ENCODE measurements at regions not wholly inside any gene's neighbourhood (a gene's known extent, or its start where the extent isn't known, plus 50 kb on each side); places are given as distances from the start of the nearest gene placed in this dataset.

GRCh38 chr3:175956964-175957363 is 1097.8 kb downstream of the NAALADL2 start:
- TF ChIP-seq, protein P1, sequence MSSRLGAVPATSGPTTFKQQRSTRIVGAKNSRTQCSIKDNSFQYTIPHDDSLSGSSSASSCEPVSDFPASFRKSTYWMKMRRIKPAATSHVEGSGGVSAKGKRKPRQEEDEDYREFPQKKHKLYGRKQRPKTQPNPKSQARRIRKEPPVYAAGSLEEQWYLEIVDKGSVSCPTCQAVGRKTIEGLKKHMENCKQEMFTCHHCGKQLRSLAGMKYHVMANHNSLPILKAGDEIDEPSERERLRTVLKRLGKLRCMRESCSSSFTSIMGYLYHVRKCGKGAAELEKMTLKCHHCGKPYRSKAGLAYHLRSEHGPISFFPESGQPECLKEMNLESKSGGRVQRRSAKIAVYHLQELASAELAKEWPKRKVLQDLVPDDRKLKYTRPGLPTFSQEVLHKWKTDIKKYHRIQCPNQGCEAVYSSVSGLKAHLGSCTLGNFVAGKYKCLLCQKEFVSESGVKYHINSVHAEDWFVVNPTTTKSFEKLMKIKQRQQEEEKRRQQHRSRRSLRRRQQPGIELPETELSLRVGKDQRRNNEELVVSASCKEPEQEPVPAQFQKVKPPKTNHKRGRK (tag; IDR thresholded peaks at IDR 0.05) = no peak
- TF ChIP-seq CREB5 (CRISPR knock-in tag; IDR thresholded peaks at IDR 0.05) (no peak), RBM34 (IDR thresholded peaks at IDR 0.05; ENCODE audit: borderline replicate concordance, insufficient read depth, low read length) (no peak), CTCF (IDR thresholded peaks at IDR 0.05 in 2 of 3, conservative IDR thresholded peaks at IDR 0.05 in 1 of 3; ENCODE audit: insufficient read depth in 2 of 3, low read depth in 1 of 3, low read length in 3 of 3) (no peak), FOXK1 (CRISPR knock-in tag; IDR thresholded peaks at IDR 0.05; ENCODE audit: borderline replicate concordance) (no peak), HDAC6 (IDR thresholded peaks at IDR 0.05; ENCODE audit: low read depth, low read length) (no peak), EZH2 (IDR thresholded peaks at IDR 0.05; ENCODE audit: borderline replicate concordance, low read depth, low read length) (no peak), ZNF224 (CRISPR knock-in tag; IDR thresholded peaks at IDR 0.05) (no peak), CBX8 (IDR thresholded peaks at IDR 0.05; ENCODE audit: borderline replicate concordance, extremely low read depth, low read depth, low read length, poor library complexity, severe bottlenecking) (no peak), LARP7 (IDR thresholded peaks at IDR 0.05) (no peak), KHSRP (IDR thresholded peaks at IDR 0.05) (no peak), NR2C1 (IDR thresholded peaks at IDR 0.05) (no peak), NR2C1 (tag; IDR thresholded peaks at IDR 0.05) (no peak)
- TF ChIP-seq, protein P2, sequence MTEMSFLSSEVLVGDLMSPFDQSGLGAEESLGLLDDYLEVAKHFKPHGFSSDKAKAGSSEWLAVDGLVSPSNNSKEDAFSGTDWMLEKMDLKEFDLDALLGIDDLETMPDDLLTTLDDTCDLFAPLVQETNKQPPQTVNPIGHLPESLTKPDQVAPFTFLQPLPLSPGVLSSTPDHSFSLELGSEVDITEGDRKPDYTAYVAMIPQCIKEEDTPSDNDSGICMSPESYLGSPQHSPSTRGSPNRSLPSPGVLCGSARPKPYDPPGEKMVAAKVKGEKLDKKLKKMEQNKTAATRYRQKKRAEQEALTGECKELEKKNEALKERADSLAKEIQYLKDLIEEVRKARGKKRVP (CRISPR knock-in tag; IDR thresholded peaks at IDR 0.05) = no peak
- TF ChIP-seq, protein P3, sequence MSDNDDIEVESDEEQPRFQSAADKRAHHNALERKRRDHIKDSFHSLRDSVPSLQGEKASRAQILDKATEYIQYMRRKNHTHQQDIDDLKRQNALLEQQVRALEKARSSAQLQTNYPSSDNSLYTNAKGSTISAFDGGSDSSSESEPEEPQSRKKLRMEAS (CRISPR knock-in tag; IDR thresholded peaks at IDR 0.05) = no peak

Data from K562 (cell line).